C4-2B (cell line): ENCODE measurements at regions not wholly inside any gene's neighbourhood (a gene's known extent, or its start where the extent isn't known, plus 50 kb on each side); places are given as distances from the start of the nearest gene placed in this dataset.

Experiments
- CTCF ChIP-seq: fragments of 450-650 bp; conservative IDR thresholded peaks from 2 replicates; pipeline ENCODE4 v1.5.1; 2017; ENCODE audit warnings: mild to moderate bottlenecking
- ZFX ChIP-seq: fragments of 450-650 bp; IDR thresholded peaks from 2 replicates; pipeline ENCODE4 v1.6.1; 2017

GRCh38 chr10:124221356-124222317, 128.2 kb upstream of the CHST15 start:
- TF ChIP-seq CTCF (no peak), ZFX (no peak)
